GDM1 (cell line): ENCODE measurements at regions not wholly inside any gene's neighbourhood (a gene's known extent, or its start where the extent isn't known, plus 50 kb on each side); places are given as distances from the start of the nearest gene placed in this dataset.
"Not testable (repeated sequence)": the region's sequence is repeated elsewhere in the genome, so short reads cannot be mapped to it uniquely, and the experiment has no call there.

Experiments used
- DNase-seq: peaks from one replicate; lab custom pipeline; 2025; lab: John Stamatoyannopoulos, UW

- no peak for DNase-seq
These were observed 97.0 kb downstream of the DRD1 start for GRCh38 chr5:175347027-175347426.

GRCh38 chr5:175344331-175345195, 99.4 kb downstream of the DRD1 start:
- no peak for DNase-seq

- no peak for DNase-seq
These were observed 100.7 kb downstream of the DRD1 start for GRCh38 chr5:175343308-175343707.

- no peak for DNase-seq
These were observed 103.8 kb downstream of the DRD1 start for GRCh38 chr5:175340180-175340579.

- no peak for DNase-seq
These were observed 106.3 kb downstream of the DRD1 start for GRCh38 chr5:175337680-175338079.

- DNase-seq, result no peak
These were observed 107.2 kb downstream of the DRD1 start for GRCh38 chr5:175336781-175337180.

- DNase-seq, result no peak
These were observed 108.3 kb downstream of the DRD1 start for GRCh38 chr5:175335691-175336090.

- not testable (repeated sequence) for DNase-seq
These were observed 112.6 kb downstream of the DRD1 start for GRCh38 chr5:175331173-175332036.

GRCh38 chr5:175329976-175330375, 114.0 kb downstream of the DRD1 start:
- DNase-seq, result no peak

GRCh38 chr5:175328687-175329086, 115.3 kb downstream of the DRD1 start:
- DNase-seq, result no peak

GRCh38 chr5:175328176-175328575, 115.8 kb downstream of the DRD1 start:
- no peak for DNase-seq

GRCh38 chr5:175325681-175326080, 118.3 kb downstream of the DRD1 start:
- DNase-seq, result no peak

- no peak for DNase-seq
These were observed 122.0 kb downstream of the DRD1 start for GRCh38 chr5:175321927-175322532.

GRCh38 chr5:175319199-175319598, 124.8 kb downstream of the DRD1 start:
- DNase-seq, result no peak

- DNase-seq, result no peak
These were observed 126.1 kb downstream of the DRD1 start for GRCh38 chr5:175317872-175318271.

GRCh38 chr5:175309218-175309810, 134.7 kb downstream of the DRD1 start:
- DNase-seq, result no peak

- no peak for DNase-seq
These were observed 135.3 kb downstream of the DRD1 start for GRCh38 chr5:175308701-175309100.

- DNase-seq, result no peak
These were observed 137.6 kb downstream of the DRD1 start for GRCh38 chr5:175306381-175306780.

- no peak for DNase-seq
These were observed 138.7 kb downstream of the DRD1 start for GRCh38 chr5:175305251-175305650.

GRCh38 chr5:175290379-175290778, 153.6 kb downstream of the DRD1 start:
- no peak for DNase-seq

GRCh38 chr5:175288048-175288621, 155.8 kb downstream of the DRD1 start:
- DNase-seq, result no peak

- no peak for DNase-seq
These were observed 157.0 kb downstream of the DRD1 start for GRCh38 chr5:175286981-175287380.
